DOHH2 (cell line): ENCODE measurements at regions not wholly inside any gene's neighbourhood (a gene's known extent, or its start where the extent isn't known, plus 50 kb on each side); places are given as distances from the start of the nearest gene placed in this dataset.

Source experiments
- H3F3A ChIP-seq: fragments of 200-600 bp; sonication (generic), shearing (Covaris generic); 2 replicates; pipeline ENCODE4 v1.6.0; 2016; ENCODE audit warnings: antibody characterized with exemption, mild to moderate bottlenecking; ENCODE audit not compliant: control insufficient read depth, insufficient read depth
- H3K27ac ChIP-seq: fragments of 200-600 bp; sonication (generic); 2 replicates; pipeline ENCODE4 v1.5.1; 2014; ENCODE audit warnings: low read depth, mild to moderate bottlenecking, low read length, moderate library complexity
- H3K27me3 ChIP-seq: fragments of 200-600 bp; sonication (generic); 2 replicates; pipeline ENCODE4 v1.6.1; 2014; ENCODE audit warnings: mild to moderate bottlenecking, low read length, mixed read lengths; ENCODE audit not compliant: control insufficient read depth
- H3K36me3 ChIP-seq: fragments of 200-600 bp; sonication (generic); 2 replicates; pipeline ENCODE4 v1.6.1; 2014; ENCODE audit warnings: mild to moderate bottlenecking, low read length, moderate library complexity, mixed read lengths; ENCODE audit not compliant: control insufficient read depth
- H3K4me1 ChIP-seq: fragments of 200-600 bp; sonication (generic); 2 replicates; pipeline ENCODE4 v1.6.1; 2014; ENCODE audit warnings: mild to moderate bottlenecking, low read length, mixed read lengths; ENCODE audit not compliant: control insufficient read depth
- H3K4me2 ChIP-seq: fragments of 200-600 bp; sonication (generic); 2 replicates; pipeline ENCODE4 v1.6.0; 2014; ENCODE audit warnings: mild to moderate bottlenecking, low read length, moderate library complexity
- H3K4me3 ChIP-seq: fragments of 200-600 bp; sonication (generic); 2 replicates; pipeline ENCODE4 v1.5.1; 2014; ENCODE audit warnings: mild to moderate bottlenecking, low read length, mixed read lengths
- H3K79me2 ChIP-seq: fragments of 200-600 bp; sonication (generic); 2 replicates; pipeline ENCODE4 v1.6.1; 2014; ENCODE audit warnings: mild to moderate bottlenecking, low read length, mixed read lengths; ENCODE audit not compliant: control insufficient read depth
- H3K9me2 ChIP-seq: fragments of 200-600 bp; sonication (generic); replicated peaks from 2 replicates; pipeline ENCODE4 v1.6.1; 2014; ENCODE audit warnings: mild to moderate bottlenecking, low read length, mixed read lengths; ENCODE audit not compliant: control insufficient read depth
- H3K9me3 ChIP-seq: fragments of 200-600 bp; sonication (generic); 2 replicates; pipeline ENCODE4 v1.6.1; 2014; ENCODE audit warnings: antibody characterized with exemption, low read length, mixed read lengths; ENCODE audit not compliant: control insufficient read depth, insufficient read depth
- H4K20me1 ChIP-seq: fragments of 200-600 bp; sonication (generic); 2 replicates; pipeline ENCODE4 v1.6.0; 2014; ENCODE audit warnings: low read depth, mild to moderate bottlenecking, antibody characterized with exemption, low read length, moderate library complexity; ENCODE audit not compliant: control insufficient read depth, insufficient read depth
- CTCF ChIP-seq: fragments of 200-600 bp; sonication (generic); IDR thresholded peaks from one replicate; pipeline ENCODE4 v1.5.1; 2014; ENCODE audit warnings: antibody characterized with exemption, mild to moderate bottlenecking, low read depth, low read length; ENCODE audit not compliant: poor library complexity, severe bottlenecking
- EZH2phosphoT487 ChIP-seq: fragments of 200-600 bp; sonication (generic); IDR thresholded peaks from 2 replicates; pipeline ENCODE4 v1.6.1; 2017; ENCODE audit warnings: borderline replicate concordance, mild to moderate bottlenecking, antibody characterized with exemption, low read length, moderate library complexity, mixed read lengths

- H3K27ac ChIP-seq, result no peak overlapping the region
- H3K9me2 ChIP-seq, result no peaks in the 10 kb centered on the region
- no peaks in the 10 kb centered on the region; the same call in 1 of the 2 replicates for H3K27me3 ChIP-seq
- H3K79me2 ChIP-seq, result no peaks in the 10 kb centered on the region
- no peak for TF ChIP-seq CTCF
- TF ChIP-seq EZH2phosphoT487, result no peak
- no peaks in the 10 kb centered on the region for H3K36me3 ChIP-seq
- no peaks in the 10 kb centered on the region for H3K4me1 ChIP-seq
- H3F3A ChIP-seq, result no peaks in the 10 kb centered on the region
- no peak overlapping the region for H3K4me3 ChIP-seq
- H4K20me1 ChIP-seq, result no peaks in the 10 kb centered on the region
- H3K9me3 ChIP-seq, result no peaks in the 10 kb centered on the region
- no peak overlapping the region for H3K4me2 ChIP-seq
These were observed 183.0 kb upstream of the CAND1 start for GRCh38 chr12:67086116-67086515.

- Histone ChIP-seq H4K20me1 (no peaks in the 10 kb centered on the region), H3K4me1 (no peaks in the 10 kb centered on the region), H3K9me3 (0 out of 2 replicates have a peak, but pooled peaks cover 4% of the 10 kb centered on the region), H3K27me3 (no peaks in the 10 kb centered on the region; the same call in 1 of the 2 replicates), H3K79me2 (no peaks in the 10 kb centered on the region), H3F3A (no peaks in the 10 kb centered on the region), H3K27ac (no peak overlapping the region), H3K4me3 (no peak overlapping the region), H3K9me2 (no peaks in the 10 kb centered on the region), H3K4me2 (no peak overlapping the region), H3K36me3 (no peaks in the 10 kb centered on the region)
- TF ChIP-seq EZH2phosphoT487 (no peak), CTCF (no peak)
These were observed 180.6 kb upstream of the CAND1 start for GRCh38 chr12:67088401-67089118.

GRCh38 chr12:67091204-67091603 lies 178.0 kb upstream of the CAND1 start:
- no peaks in the 10 kb centered on the region; the same call in 1 of the 2 replicates for H3K27me3 ChIP-seq
- no peak overlapping the region for H3K27ac ChIP-seq
- H3K4me2 ChIP-seq, result no peak overlapping the region
- H3K4me3 ChIP-seq, result no peak overlapping the region
- H3K79me2 ChIP-seq, result no peaks in the 10 kb centered on the region
- TF ChIP-seq CTCF (no peak), EZH2phosphoT487 (no peak)
- H3K36me3 ChIP-seq, result no peaks in the 10 kb centered on the region
- H3K9me2 ChIP-seq, result no peaks in the 10 kb centered on the region
- no peaks in the 10 kb centered on the region for H3K4me1 ChIP-seq
- H4K20me1 ChIP-seq, result no peaks in the 10 kb centered on the region
- H3K9me3 ChIP-seq, result 0 out of 2 replicates have a peak, but pooled peaks cover 4% of the 10 kb centered on the region
- no peaks in the 10 kb centered on the region for H3F3A ChIP-seq
